GM21529 (cell line): ENCODE measurements at regions not wholly inside any gene's neighbourhood (a gene's known extent, or its start where the extent isn't known, plus 50 kb on each side); places are given as distances from the start of the nearest gene placed in this dataset.
"Not testable (repeated sequence)": the region's sequence is repeated elsewhere in the genome, so short reads cannot be mapped to it uniquely, and the experiment has no call there.

Source experiments
- ATAC-seq: cut with Tn5 transposase; IDR thresholded peaks from one replicate; pipeline ENCODE4 v1.9.1; 2021; ENCODE audit not compliant: unreplicated experiment

DNA sequence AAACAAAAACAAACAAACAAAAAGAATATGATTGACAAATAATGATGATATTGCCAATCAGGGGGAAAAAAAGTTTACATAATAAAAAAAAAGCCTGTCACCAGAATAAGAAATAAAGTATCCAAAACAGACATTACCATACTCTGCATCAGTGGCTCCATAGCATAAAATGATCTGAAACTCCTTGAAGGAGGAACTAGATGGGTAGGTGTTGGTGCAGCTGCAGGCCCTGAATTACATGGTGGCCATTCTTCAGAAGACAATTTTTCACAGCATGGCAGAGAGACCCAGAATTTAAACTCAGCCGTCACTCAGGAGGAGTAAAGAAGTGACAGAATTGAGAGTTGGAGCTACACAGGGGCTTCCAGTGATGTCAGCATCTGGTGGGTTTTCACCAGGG lies 60.2 kb downstream of the GLUL start:
- no peak for ATAC-seq

DNA sequence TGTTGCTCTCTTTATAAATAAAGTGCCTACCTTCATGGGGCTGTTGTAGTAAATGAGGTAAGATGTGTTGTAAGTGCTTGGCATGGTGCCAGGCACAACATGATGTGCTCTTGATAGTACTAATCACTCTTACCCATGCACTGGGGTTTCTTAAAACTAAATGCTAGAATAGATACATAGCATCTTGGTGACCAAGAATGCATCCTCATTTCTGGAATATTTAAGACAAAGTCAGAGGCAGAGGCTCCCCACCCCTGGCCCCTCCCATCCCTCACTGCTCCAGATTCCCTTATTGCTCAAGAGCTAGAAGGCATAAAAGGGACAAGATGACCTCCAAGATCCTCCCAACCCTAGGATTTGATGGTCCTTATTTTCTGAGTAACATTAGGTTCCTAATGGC lies 61.3 kb downstream of the GLUL start:
- no peak for ATAC-seq

DNA sequence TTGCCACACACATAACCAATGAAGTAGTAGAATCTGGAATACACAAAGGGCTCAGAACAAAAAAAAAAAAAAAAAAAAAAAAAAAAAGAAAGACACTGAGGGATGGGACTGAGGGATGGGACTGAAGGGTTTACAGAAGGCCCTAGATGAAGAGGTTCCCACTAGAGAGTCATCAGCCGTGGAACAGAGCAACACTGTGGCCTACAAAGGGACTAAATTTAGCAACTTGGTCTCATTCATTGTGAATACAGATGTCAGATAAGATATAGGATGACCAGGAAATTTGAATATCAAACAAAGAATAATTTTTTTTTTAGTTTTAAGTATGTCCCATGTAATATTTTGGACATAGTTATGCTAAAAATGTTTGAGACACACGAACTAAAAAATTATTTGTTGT lies 62.1 kb downstream of the GLUL start:
- ATAC-seq = no peak

DNA sequence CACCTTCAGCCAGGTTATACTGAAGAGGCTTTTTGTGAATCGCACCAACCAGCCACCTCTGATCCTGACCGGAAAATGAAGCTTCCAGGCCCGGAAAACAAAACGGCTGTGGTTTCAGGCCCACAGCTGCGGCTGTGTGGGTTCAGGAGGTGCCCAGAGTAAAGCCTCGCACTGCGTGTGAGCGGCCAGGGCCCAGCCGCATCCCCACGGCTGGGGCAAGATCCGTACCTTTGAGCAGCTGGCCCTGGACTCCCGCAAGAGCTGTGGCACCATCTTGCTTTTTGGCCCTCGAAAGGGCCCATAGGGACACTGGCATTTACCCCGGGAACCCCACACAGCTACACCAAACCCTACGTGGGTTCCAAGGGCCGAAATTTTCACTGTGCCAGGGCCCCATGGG lies 63.0 kb downstream of the GLUL start:
- ATAC-seq = no peak

DNA sequence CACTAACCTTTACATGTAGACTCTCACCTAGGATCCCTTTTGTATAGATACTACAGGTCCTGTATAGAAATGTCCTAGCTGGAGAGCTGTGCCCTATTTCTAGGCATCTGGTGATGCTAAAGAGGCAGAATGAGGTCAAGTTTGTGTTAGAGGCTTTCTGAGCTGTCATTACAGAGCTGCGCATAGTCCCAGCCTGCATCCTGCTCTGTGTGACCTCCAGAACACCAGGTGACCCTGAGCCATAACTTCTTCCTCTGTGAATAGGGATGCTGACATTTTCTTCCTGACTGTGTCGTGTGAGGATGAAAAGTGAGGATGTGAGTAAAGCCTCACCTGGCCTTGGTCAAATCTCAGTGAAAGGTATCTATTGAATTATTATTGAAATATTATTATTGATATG lies 66.3 kb downstream of the GLUL start:
- ATAC-seq = no peak

DNA sequence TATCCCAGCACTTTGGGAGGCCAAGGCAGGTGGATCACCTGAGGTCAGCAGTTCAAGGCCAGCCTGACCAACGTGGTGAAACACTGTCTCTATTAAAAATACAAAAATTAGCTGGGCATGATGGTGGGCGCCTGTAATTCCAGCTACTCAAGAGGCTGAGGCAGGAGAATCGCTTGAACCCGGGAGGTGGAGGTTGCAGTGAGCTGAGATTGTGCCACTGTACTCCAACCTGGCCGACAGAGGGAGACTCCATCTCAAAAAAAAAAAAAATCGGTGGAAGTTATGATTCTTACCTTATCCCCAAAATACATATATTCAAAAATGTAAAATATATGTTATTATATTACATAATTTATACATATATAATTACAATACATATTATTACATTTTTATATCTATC lies 70.1 kb downstream of the GLUL start:
- ATAC-seq = not testable (repeated sequence)

DNA sequence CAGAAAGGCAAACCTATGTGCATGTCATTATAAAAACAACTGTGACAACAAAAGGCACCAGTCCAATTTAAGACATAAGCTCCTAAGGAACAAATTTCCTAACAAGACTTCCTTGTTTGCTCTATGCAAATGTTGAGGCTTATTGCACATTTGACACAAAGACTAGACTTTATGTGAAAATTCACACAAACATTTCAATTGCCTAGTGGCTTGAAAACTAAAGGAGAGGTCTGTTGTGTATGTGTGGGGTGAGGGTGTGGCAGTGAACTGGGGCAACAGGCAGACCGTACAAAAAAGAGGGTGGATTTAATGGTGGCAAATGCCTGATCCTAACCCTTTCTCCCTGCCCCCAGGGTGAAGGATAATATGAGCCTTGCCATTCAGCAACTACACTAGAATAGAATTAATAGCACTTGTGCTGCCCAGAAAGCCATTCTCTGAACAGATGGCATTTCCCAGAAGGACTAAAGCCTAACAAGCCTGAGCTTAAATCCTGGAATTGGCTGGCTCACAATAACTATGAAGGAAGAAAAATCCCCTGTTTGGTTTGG lies 73.9 kb downstream of the GLUL start:
- ATAC-seq = no peak

DNA sequence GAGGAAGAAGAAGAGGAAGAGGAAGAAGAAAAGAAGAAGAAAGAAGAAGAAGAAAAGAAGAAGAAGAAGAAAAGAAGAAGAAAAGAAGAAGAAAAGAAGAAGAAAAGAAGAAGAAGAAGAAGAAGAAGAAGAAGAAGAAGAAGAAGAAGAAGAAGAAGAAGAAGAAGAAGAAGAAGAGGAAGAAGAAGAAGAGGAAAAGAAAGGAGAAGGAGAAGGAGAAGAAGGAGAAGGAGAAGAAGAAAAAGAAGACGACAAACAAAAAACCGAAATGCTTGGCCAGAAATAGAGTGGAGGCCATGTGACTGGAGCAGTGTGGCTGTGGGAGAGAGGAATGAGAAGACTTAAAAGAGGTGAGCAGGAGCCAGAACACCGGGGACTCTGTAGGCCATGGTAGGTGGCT lies 75.1 kb downstream of the GLUL start:
- ATAC-seq = not testable (repeated sequence)

DNA sequence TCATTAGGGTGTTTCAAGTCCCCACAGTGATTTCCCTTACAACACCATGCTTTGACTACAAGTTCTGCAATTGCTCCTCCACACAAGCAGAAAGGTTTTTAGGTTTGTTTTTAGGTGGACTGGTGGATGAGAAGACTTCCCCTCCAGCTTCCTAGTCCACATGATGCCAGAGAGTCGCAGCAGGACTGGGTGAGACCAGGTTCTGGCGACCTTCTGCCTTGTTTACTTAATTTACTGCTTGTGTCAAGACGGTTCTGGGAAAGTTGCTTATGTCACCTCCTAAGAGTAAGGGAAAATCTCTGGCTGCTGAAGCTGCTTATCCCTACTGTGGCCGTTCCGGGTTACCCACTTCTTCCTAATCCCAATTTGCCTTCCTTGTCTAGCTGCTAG lies 76.4 kb downstream of the GLUL start:
- ATAC-seq = no peak

DNA sequence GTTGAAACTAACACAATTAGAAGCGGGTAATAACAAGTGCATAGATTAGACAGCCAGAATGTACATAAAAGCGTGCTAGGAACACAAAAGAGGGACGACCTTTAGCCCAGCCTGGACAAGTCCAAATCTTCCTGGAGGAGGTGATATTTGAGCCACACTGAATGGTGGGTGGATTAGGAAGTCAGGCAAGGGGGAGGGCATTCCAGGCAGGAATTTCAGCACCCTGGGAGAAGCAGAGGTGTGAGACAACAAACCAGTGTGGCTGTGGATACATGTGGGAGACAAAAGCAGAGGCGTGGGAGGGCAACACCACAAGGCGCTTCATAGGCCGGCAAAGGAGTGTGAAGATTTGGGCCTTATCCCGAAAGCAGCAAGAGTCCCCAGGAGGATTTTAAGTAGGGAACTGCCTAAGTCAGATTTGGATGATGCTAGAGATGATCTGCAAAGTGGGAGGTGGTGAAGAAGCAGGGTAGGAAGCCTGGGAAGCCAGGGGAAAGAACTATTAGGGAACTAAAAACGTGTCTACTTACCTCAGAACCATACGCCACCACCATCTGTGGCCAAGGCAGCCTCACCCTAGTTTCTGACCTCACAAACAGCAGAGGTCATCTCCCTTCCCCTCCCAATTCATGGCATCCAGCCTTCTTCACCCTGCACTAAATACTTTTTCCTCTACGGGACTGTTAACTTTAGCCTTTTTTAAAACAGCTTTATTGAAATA lies 81.8 kb downstream of the GLUL start:
- no peak for ATAC-seq

DNA sequence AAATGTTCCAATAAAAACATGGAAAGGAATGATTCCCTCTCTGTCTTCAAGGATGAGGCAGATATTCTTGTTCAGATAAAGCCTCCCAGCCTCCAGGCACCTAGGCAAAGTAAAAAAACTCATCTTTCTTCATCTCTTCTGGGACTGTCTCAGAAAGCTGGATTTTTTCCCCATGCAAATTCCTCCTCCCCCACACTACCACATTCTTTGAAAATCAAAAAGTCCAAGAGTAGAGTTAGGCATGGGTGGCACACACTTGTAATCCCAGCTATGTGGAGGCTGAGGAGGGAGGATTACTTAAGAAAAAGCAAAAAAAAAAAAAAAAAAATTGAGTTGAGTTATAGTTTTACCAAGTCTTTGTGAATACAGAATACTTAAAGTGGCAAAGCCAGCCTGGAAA lies 82.8 kb downstream of the GLUL start:
- ATAC-seq = no peak

DNA sequence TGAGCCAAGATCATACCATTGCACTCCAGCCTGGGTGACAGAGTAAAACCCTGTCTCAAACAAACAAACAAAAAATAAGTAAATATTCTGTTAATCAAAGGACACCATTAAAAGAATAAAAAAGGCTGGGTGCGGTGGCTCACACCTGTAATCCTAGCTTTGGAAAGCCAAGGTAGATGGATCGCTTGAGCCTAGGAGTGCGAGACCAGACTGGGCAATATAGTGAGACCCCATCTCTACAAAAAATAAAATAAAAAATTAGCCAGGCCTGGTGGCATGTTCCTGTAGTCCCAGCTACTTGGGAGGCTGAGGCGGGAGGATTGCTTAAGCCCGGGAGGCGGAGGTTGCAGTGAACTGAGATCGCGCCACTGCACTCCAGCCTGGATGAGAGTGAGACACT lies 84.1 kb downstream of the GLUL start:
- not testable (repeated sequence) for ATAC-seq

DNA sequence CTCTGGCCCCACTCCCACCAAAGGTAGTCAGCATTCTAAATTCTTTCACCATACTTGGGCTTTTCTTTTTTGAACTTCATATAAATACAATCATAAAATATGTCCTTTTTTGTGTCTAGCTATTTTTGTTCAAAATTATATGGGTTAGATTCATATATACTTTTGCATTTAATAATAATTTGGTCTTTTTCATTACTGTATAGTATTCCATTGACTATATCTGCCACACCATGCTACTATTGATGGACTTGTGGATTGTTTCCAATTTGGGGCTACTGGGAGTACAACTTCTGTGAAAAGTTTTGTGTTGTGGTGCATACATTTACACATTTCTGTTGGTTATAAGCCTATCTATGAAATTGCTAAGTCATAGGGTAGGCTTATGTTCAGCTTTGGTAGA lies 85.7 kb downstream of the GLUL start:
- ATAC-seq = no peak

DNA sequence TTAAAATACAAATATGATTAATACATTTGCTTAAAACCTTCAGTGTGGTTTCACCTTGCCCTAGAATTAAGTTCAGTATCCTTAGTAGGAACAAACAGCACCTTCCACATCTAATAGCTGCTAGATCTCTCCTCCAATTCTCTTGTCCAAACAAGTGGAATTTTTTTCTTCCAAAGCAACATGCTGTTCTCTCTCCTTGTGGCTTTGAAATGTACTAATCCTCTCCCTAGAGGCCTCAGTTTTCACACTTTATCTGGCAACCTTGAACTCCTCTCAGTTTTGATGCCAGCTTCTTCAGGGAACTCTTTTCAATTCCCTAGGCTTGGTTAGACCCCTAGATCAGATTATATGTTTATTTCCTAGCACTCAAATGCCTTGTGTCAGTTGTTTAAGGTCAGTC lies 87.0 kb downstream of the GLUL start:
- no peak for ATAC-seq

DNA sequence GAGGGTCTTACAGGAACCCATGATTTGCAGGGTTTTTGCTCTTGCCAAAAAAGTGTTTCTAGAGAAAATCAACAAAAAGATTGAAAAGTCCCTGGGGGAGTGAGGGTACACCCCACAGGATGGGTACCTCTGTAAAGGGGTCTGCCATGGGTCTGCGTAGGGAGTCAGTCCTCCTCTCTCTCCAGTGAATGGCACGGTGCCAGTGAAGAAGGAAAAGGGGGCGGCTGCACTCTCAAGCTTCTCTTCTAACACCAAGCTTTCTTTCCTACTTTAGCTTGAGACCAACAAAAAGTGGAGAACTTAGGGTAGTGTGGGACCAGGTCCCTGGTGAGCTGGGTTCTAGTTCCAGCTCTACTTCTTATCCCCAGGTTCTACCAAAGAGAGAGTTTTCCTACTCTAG lies 87.4 kb downstream of the GLUL start:
- no peak for ATAC-seq

DNA sequence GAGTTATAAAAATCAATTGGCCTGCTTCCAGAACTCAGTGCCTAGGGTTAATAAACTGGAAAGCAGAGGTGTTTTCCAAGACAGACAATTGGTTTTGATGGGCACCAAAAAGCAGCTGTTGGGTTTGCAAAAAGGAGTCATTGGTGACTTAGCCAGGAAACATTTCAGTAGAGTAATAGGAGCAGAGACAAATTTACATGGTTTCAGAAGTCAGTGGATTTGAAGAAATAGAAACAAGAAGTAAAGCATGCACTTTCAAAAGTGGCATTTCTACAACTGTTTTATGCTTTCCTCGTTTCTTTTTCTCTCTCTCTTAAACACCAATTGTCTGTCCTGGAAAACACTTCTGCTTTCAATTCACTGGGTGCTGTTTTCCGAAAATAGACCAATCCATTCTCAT lies 87.8 kb downstream of the GLUL start:
- peak; percentile 80 for ATAC-seq

DNA sequence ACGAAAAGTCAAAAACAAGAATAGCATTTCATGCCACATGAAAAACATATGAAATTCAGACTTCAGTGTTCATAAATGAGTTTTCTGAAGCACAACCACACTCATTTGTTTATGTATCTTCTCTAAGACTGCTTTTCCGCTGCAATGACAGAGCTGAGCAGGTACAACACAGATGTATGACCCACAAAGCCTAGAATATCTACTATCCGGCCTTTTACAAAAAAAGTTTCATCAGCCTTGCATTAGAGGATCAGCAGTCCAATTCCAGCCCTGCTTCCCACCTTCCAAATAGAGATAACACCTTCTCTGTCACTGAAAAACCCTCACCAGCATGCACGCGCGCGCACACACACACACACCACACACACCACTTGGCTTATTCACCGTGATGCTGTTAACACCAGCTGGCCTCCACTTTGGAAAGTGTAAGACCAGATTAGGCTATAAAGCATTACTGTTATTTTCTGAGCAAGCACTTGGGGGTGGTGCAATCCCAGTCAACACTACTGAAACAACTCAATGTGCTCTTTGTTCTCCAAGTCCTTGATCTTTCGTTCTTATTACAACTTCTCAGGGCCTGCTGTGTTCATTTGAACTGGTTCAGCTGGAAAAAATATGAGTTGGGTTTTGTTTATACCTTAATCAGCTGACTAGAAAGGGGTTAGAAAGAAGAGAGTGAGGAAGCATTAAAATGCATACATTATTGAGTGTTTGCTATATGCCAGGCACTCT lies 90.0 kb downstream of the GLUL start:
- no peak for ATAC-seq

DNA sequence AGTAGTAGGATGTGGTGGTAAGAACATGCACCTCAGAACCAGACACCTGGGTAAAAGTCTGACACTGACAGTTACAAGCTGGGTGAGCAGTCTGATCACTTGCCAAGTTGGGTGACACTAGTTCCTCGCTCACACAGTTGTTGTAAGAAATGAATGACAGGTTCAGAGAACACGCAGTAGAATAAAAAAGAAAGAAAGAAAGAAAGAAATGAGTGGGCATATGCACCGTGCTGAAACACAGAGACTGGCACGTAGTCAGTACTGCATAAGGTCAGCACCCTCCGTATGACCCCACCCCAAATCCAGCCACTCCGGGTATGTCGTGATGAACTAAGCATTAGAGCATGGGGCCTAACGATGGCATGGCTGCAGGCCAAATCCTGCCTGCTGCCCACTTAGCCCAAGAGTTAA lies 90.6 kb downstream of the GLUL start:
- no peak for ATAC-seq

DNA sequence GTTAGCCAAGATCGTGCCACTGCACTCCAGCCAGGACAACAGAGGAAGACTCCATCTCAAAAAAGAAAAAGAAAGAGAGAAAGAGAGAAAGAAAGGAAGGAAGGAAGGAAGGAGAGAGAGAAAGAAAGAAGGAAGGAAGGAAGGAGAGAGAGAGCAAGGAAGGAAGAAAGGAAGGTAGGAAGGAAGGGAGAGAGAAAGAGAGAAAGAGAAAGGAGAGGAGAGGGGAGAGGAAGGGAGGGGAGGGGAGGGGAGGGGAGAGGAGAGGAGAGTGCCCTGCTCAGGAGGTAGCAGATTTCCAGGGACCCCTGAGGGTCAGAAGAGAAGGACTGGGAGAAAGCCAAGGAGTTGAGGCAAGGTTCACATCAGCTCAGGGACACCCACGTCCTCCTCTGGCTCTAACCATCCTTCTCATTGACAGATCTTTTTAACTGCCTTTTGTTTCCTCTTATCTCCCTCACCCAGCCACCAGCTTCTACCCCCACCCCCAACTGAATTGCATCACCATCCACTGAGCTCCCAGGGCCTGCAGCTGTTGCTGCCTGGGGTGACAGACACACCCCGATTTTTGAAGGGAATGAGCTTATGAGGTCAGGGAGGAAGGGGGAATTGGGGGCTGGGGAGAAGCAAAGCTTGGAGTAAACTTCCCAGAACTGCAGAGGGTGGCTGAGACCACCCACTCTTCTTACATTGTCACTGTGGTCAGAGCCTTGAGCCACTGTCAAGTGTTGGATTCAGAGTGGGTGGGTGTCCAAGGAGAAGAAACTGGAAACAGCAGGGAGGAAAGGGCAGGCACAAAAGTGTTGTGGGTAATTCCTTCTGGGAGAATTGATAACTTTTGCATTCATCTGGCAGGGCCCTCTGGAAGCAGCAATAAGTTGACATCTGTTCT lies 91.6 kb downstream of the GLUL start:
- ATAC-seq = no peak

DNA sequence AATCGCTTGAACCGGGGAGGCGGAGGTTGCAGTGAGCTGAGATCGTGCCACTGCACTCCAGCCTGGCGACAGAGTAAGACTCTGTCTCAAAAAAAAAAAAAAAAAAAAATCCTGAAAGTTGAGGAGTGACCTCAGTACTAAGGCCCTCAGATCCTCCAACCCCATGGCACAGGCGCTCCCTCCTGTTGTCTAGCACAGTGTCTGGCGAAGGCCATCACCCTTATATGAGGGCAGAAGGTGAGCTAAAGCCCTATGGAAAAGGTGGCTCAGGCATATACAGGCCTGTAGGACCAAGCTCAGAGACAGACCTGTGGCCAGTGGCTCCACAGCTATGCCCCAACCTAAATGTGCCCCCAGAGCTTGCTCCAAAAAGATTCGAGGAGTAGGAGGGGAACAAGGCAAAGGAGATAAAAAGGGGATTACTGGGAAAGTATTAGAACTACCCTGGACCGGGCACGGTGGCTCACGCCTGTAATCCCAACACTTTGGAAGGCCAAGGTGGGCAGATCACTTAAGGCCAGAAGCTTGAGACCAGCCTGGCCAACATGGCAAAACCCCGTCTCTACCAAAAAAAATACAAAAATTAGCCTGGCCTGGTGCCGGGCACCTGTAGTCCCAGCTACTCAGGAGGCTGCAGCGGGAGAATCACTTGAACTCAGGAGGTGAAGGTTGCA lies 92.4 kb downstream of the GLUL start:
- ATAC-seq = not testable (repeated sequence)

DNA sequence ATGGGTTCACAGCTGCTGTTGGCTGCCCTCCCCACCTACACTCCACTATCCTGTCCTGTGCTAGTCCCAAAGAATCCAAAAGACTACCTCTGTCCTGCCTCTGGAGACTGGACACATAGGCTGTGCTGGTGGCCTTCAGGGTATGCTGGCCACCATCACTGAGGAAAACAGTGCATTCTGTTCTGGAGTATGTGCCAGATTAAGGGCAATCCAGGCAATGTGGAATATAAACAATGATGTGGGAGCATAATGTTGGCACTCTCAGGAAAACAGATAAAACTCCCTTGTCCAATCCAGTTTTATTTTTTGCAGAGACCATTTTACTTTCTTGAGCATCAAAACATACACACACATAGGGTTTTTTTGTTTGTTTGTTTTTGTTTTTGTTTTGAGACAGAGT lies 94.3 kb downstream of the GLUL start:
- ATAC-seq = no peak
